H1 (cell line): ENCODE measurements at regions not wholly inside any gene's neighbourhood (a gene's known extent, or its start where the extent isn't known, plus 50 kb on each side); places are given as distances from the start of the nearest gene placed in this dataset.

Source experiments
- CTCF ChIA-PET: fragments of 300-600 bp; sonication (Branson Sonifier 250); formaldehyde crosslinking; loops from one replicate; lab custom pipeline; 2021; ENCODE audit not compliant: partially characterized antibody; lab: Charles Lee
- POLR2A ChIA-PET: fragments of 300-600 bp; sonication (Branson Sonifier 250); formaldehyde crosslinking; loops from one replicate; lab custom pipeline; 2021; ENCODE audit warnings: inconsistent platforms; ENCODE audit not compliant: partially characterized antibody; lab: Charles Lee
- DNase-seq, 2 experiments: peaks; one replicate each; pipeline versions ENCODE4 v3.0.0 to v3.0.0-alpha.2; 2010 to 2022; ENCODE audit warnings: low spot score in 2 of 2, low read depth in 1 of 2, mixed read lengths in 1 of 2
- FAIRE-seq: peaks from 2 replicates; lab custom pipeline; 2011; peaks lifted over from hg19 to GRCh38; lab: Jason Lieb, UNC
- H2AFZ ChIP-seq: 2 replicates; pipeline ENCODE4 v1.8.1; 2012; ENCODE audit warnings: low read length, inconsistent platforms
- H2AK5ac ChIP-seq: 2 replicates; pipeline ENCODE4 v1.6.1; 2013; ENCODE audit warnings: low read depth, low read length
- H2BK120ac ChIP-seq: replicated peaks from 2 replicates; pipeline ENCODE3; 2013; ENCODE audit warnings: low read depth, low read length, inconsistent platforms
- H2BK12ac ChIP-seq: 2 replicates; pipeline ENCODE4 v1.6.1; 2013; ENCODE audit warnings: low read depth, low read length
- H2BK15ac ChIP-seq: 2 replicates; pipeline ENCODE4 v1.6.1; 2013; ENCODE audit warnings: low read length
- H2BK20ac ChIP-seq: 2 replicates; pipeline ENCODE4 v1.6.1; 2013; ENCODE audit warnings: low read length
- H2BK5ac ChIP-seq: 2 replicates; pipeline ENCODE4 v1.6.1; 2013; ENCODE audit warnings: low read depth, low read length
- H3K14ac ChIP-seq: 2 replicates; pipeline ENCODE4 v1.6.1; 2013; ENCODE audit warnings: inconsistent platforms; ENCODE audit not compliant: insufficient read length
- H3K18ac ChIP-seq: 2 replicates; pipeline ENCODE4 v1.6.1; 2013; ENCODE audit warnings: low read length; ENCODE audit errors: extremely low read depth
- H3K23ac ChIP-seq: 2 replicates; pipeline ENCODE4 v1.6.1; 2013; ENCODE audit warnings: inconsistent platforms; ENCODE audit not compliant: insufficient read length
- H3K23me2 ChIP-seq: 2 replicates; pipeline ENCODE4 v1.6.1; 2013; ENCODE audit warnings: low read depth, low read length
- H3K27ac ChIP-seq: 2 replicates; pipeline ENCODE4 v1.6.1; 2011; ENCODE audit warnings: low read depth, low read length, inconsistent platforms
- H3K27me3 ChIP-seq, 4 experiments: replicated peaks in 1 of 4; 1 replicate in 1 of 4; 2 replicates in 3 of 4; pipeline versions ENCODE4 v1.6.1 to v1.8.1; 2011 to 2013; ENCODE audit warnings: low read length in 3 of 4, mild to moderate bottlenecking in 3 of 4, inconsistent platforms in 2 of 4, mixed read lengths in 2 of 4, moderate library complexity in 1 of 4; ENCODE audit not compliant: control insufficient read depth in 3 of 4, insufficient read depth in 3 of 4; ENCODE audit errors: extremely low read depth in 1 of 4
- H3K36me3 ChIP-seq, 4 experiments: 2 replicates each; pipeline versions ENCODE4 v1.6.1 to v1.8.1; 2011 to 2013; ENCODE audit warnings: mild to moderate bottlenecking in 4 of 4, low read length in 3 of 4, moderate library complexity in 2 of 4, control low read depth in 1 of 4, inconsistent platforms in 1 of 4; ENCODE audit not compliant: insufficient read depth in 4 of 4, control insufficient read depth in 2 of 4
- H3K4ac ChIP-seq: replicated peaks from 2 replicates; pipeline ENCODE3; 2013; ENCODE audit warnings: low read length, low read depth, mixed read lengths, inconsistent platforms; ENCODE audit not compliant: insufficient read length
- H3K4me1 ChIP-seq, 4 experiments: replicated peaks in 1 of 4; 1 replicate in 1 of 4; 2 replicates in 3 of 4; pipeline versions ENCODE4 v1.6.1 to v1.8.1; 2011 to 2013; ENCODE audit warnings: low read length in 3 of 4, inconsistent platforms in 2 of 4, mixed read lengths in 1 of 4; ENCODE audit not compliant: insufficient read depth in 4 of 4, control insufficient read depth in 3 of 4
- H3K4me2 ChIP-seq, 2 experiments: 2 replicates each; pipeline versions ENCODE4 v1.6.1 to v1.8.1; 2011 to 2013; ENCODE audit warnings: low read depth in 2 of 2, low read length in 2 of 2, control low read depth in 1 of 2, inconsistent platforms in 1 of 2, mild to moderate bottlenecking in 1 of 2; ENCODE audit not compliant: insufficient read depth in 1 of 2
- H3K4me3 ChIP-seq, 4 experiments: fragments of 200-600, 300-600 bp in 1 of 4; sonication (generic), shearing (Covaris generic), sonication (Bioruptor Twin) in 1 of 4; 2 replicates each; pipeline versions ENCODE4 v1.5.1 to v1.8.1; 2011 to 2016; ENCODE audit warnings: low read length in 4 of 4, low read depth in 3 of 4, control low read depth in 2 of 4, inconsistent platforms in 2 of 4, mild to moderate bottlenecking in 2 of 4, mixed read lengths in 1 of 4, moderate library complexity in 1 of 4; ENCODE audit not compliant: insufficient read depth in 2 of 4; ENCODE audit errors: extremely low read depth in 1 of 4
- H3K56ac ChIP-seq: replicated peaks from 2 replicates; pipeline ENCODE3; 2013; ENCODE audit warnings: low read depth, mild to moderate bottlenecking, mixed read lengths, low read length, inconsistent platforms; ENCODE audit not compliant: insufficient read length
- H3K79me1 ChIP-seq: 2 replicates; pipeline ENCODE4 v1.6.1; 2013; ENCODE audit warnings: low read depth, low read length, control low read depth
- H3K79me2 ChIP-seq, 2 experiments: 2 replicates each; pipeline versions ENCODE4 v1.6.1 to v1.8.1; 2012 to 2013; ENCODE audit warnings: low read length in 2 of 2, mild to moderate bottlenecking in 2 of 2, inconsistent platforms in 1 of 2; ENCODE audit not compliant: insufficient read depth in 2 of 2, control insufficient read depth in 1 of 2
- H3K9ac ChIP-seq, 4 experiments: replicated peaks in 1 of 4; 1 replicate in 1 of 4; 2 replicates in 3 of 4; pipeline versions ENCODE4 v1.6.1 to v1.8.1; 2011 to 2013; ENCODE audit warnings: low read depth in 3 of 4, low read length in 3 of 4, control low read depth in 2 of 4, mild to moderate bottlenecking in 2 of 4, moderate library complexity in 2 of 4, inconsistent platforms in 1 of 4; ENCODE audit errors: extremely low read depth in 1 of 4
- H3K9me3 ChIP-seq, 2 experiments: 2 replicates each; pipeline versions ENCODE4 v1.6.1 to v1.8.1; 2012 to 2013; ENCODE audit warnings: mild to moderate bottlenecking in 2 of 2, moderate library complexity in 2 of 2, control low read depth in 1 of 2, inconsistent platforms in 1 of 2, low read depth in 1 of 2, low read length in 1 of 2, mixed read lengths in 1 of 2; ENCODE audit not compliant: insufficient read depth in 2 of 2
- H4K20me1 ChIP-seq, 2 experiments: replicated peaks in 1 of 2; 2 replicates each; pipeline versions ENCODE3 to v1.8.1; 2011 to 2013; ENCODE audit warnings: inconsistent platforms in 2 of 2, low read length in 2 of 2, mild to moderate bottlenecking in 1 of 2; ENCODE audit not compliant: insufficient read depth in 2 of 2, control insufficient read depth in 1 of 2
- H4K5ac ChIP-seq: 2 replicates; pipeline ENCODE4 v1.6.1; 2013; ENCODE audit warnings: low read length, low read depth, mixed read lengths, inconsistent platforms; ENCODE audit not compliant: insufficient read length
- H4K8ac ChIP-seq: 2 replicates; pipeline ENCODE4 v1.8.0; 2013; ENCODE audit warnings: mild to moderate bottlenecking, moderate library complexity, low read length, inconsistent platforms; ENCODE audit not compliant: insufficient read depth; ENCODE audit errors: extremely low read depth
- H4K91ac ChIP-seq: replicated peaks from 2 replicates; pipeline ENCODE3; 2013; ENCODE audit warnings: low read length, mixed read lengths, inconsistent platforms; ENCODE audit not compliant: insufficient read length
- BACH1 ChIP-seq: IDR thresholded peaks from 2 replicates; pipeline ENCODE4 v1.6.1; 2012; ENCODE audit warnings: low read length, improper control_type of control experiment
- CREB1 ChIP-seq: IDR thresholded peaks from 2 replicates; pipeline ENCODE4 v1.6.1; 2012; ENCODE audit warnings: inconsistent platforms
- HDAC6 ChIP-seq: IDR thresholded peaks from one replicate; pipeline ENCODE4 v1.7.1; 2012; ENCODE audit warnings: low read depth, mild to moderate bottlenecking, inconsistent platforms, low read length, moderate library complexity
- KDM1A ChIP-seq: fragments of 200-600, 300-600 bp; sonication (generic); IDR thresholded peaks from 2 replicates; pipeline ENCODE4 v1.7.1; 2016; ENCODE audit warnings: mild to moderate bottlenecking, low read length, borderline replicate concordance
- NANOG ChIP-seq: IDR thresholded peaks from 2 replicates; pipeline ENCODE4 v1.6.1; 2011; ENCODE audit warnings: low read length, low read depth, mild to moderate bottlenecking, inconsistent platforms; ENCODE audit not compliant: insufficient read depth, poor library complexity, severe bottlenecking
- POLR2A ChIP-seq, 2 experiments: IDR thresholded peaks; 1 replicate in 1 of 2; 2 replicates in 1 of 2; pipeline ENCODE4 v1.6.1; 2011; ENCODE audit warnings: low read depth in 2 of 2, low read length in 2 of 2, mild to moderate bottlenecking in 2 of 2; ENCODE audit errors: control extremely low read depth in 1 of 2
- RBBP5 ChIP-seq: IDR thresholded peaks from 2 replicates; pipeline ENCODE4 v1.7.1; 2012; ENCODE audit warnings: low read depth, mild to moderate bottlenecking, inconsistent platforms, low read length, moderate library complexity, borderline replicate concordance
- RNF2 ChIP-seq: fragments of 200-900, 300-1000 bp; sonication (generic); IDR thresholded peaks from 2 replicates; pipeline ENCODE4 v1.7.1; 2016; ENCODE audit warnings: borderline replicate concordance, low read depth, mild to moderate bottlenecking, antibody characterized with exemption, low read length; ENCODE audit not compliant: poor library complexity, severe bottlenecking; ENCODE audit errors: missing control alignments
- TAF1 ChIP-seq: IDR thresholded peaks from 2 replicates; pipeline ENCODE4 v1.6.1; 2011; ENCODE audit warnings: mild to moderate bottlenecking, low read depth, low read length
- YY1 ChIP-seq: IDR thresholded peaks from 2 replicates; pipeline ENCODE4 v1.6.1; 2011; ENCODE audit warnings: low read depth, mild to moderate bottlenecking, low read length
- WGBS, 2 experiments: shearing (Covaris generic) in 1 of 2; methylation state at CpG; one replicate each; pipeline versions ENCODE4 v1.1.6 to v1.1.7; 2013 to 2015; ENCODE audit warnings: low lambda C conversion rate in 2 of 2, mixed read lengths in 2 of 2, inconsistent platforms in 1 of 2, low coverage in 1 of 2, missing lambda C conversion rate in 1 of 2; ENCODE audit not compliant: insufficient replicate concordance in 2 of 2, insufficient coverage in 1 of 2, insufficient read length in 1 of 2; ENCODE audit errors: extremely low coverage in 1 of 2, missing lambda C conversion rate in 1 of 2; 5-methylcytosine and 5-hydroxymethylcytosine counted together
- TF ChIP-seq, protein P1 (sequence below): IDR thresholded peaks from 2 replicates; pipeline ENCODE4 v1.6.1; 2012; ENCODE audit warnings: low read length, inconsistent platforms

GRCh38 chr14:87542288-87542687 lies 450.7 kb downstream of the GALC start:
- no peak overlapping the region for H3K14ac ChIP-seq
- DNase-seq: no peak
- no peaks in the 10 kb centered on the region for H3K4me1 ChIP-seq
- H3K79me2 ChIP-seq: no peaks in the 10 kb centered on the region
- H3K79me1 ChIP-seq: no peaks in the 10 kb centered on the region
- no peak overlapping the region for H2BK120ac ChIP-seq
- no peak for TF ChIP-seq RNF2
- TF ChIP-seq CREB1: no peak
- no peak for TF ChIP-seq POLR2A (IDR thresholded peaks at IDR 0.05; ENCODE audit: control extremely low read depth in 1 of 2, low read depth in 2 of 2, low read length in 2 of 2)
- no peak for TF ChIP-seq YY1
- no peak for TF ChIP-seq KDM1A
- no peak for TF ChIP-seq NANOG
- no peak for TF ChIP-seq HDAC6
- TF ChIP-seq TAF1: no peak
- no peak for TF ChIP-seq RBBP5
- TF ChIP-seq BACH1: no peak
- TF ChIP-seq, protein P1, sequence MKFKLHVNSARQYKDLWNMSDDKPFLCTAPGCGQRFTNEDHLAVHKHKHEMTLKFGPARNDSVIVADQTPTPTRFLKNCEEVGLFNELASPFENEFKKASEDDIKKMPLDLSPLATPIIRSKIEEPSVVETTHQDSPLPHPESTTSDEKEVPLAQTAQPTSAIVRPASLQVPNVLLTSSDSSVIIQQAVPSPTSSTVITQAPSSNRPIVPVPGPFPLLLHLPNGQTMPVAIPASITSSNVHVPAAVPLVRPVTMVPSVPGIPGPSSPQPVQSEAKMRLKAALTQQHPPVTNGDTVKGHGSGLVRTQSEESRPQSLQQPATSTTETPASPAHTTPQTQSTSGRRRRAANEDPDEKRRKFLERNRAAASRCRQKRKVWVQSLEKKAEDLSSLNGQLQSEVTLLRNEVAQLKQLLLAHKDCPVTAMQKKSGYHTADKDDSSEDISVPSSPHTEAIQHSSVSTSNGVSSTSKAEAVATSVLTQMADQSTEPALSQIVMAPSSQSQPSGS: no peak
- TF ChIP-seq, all 59 proteins: peak for 0
- no peaks in the 10 kb centered on the region for H3K36me3 ChIP-seq
- H2BK15ac ChIP-seq: no peak overlapping the region
- H3K27ac ChIP-seq: no peak overlapping the region
- ChIA-PET CTCF (interaction anchor here (1.1 kb wide), 1 partner anchor 18 kb away, joined by 3 read pairs; no protein-coding TSS in a partner anchor), POLR2A (no interaction called here)
- FAIRE-seq: no peak
- H4K8ac ChIP-seq: no peak overlapping the region
- no peak overlapping the region for H3K4me3 ChIP-seq
- H2BK20ac ChIP-seq: no peak overlapping the region
- H2AFZ ChIP-seq: no peak overlapping the region
- H3K4ac ChIP-seq: no peak overlapping the region
- H3K4me2 ChIP-seq: no peak overlapping the region
- no peak overlapping the region for H4K5ac ChIP-seq
- no peaks in the 10 kb centered on the region for H3K27me3 ChIP-seq
- no peak overlapping the region for H2BK12ac ChIP-seq
- H3K18ac ChIP-seq: no peak overlapping the region
- H3K23me2 ChIP-seq: no peaks in the 10 kb centered on the region
- no peak overlapping the region for H4K91ac ChIP-seq
- H3K56ac ChIP-seq: no peak overlapping the region
- H2AK5ac ChIP-seq: no peak overlapping the region
- no peak overlapping the region for H3K9ac ChIP-seq
- H4K20me1 ChIP-seq: no peaks in the 10 kb centered on the region
- WGBS, 2 experiments: 88% methylated on average over 5 of the region's 5 CpGs; no CpG with 5 or more reads in 1 of the 2 experiments
- H3K23ac ChIP-seq: no peak overlapping the region
- no peaks in the 10 kb centered on the region for H3K9me3 ChIP-seq
- no peak overlapping the region for H2BK5ac ChIP-seq
